ENCODE measurements at regions not wholly inside any gene's neighbourhood (a gene's known extent, or its start where the extent isn't known, plus 50 kb on each side); places are given as distances from the start of the nearest gene placed in this dataset.
A peak's percentile ranks its signal among the peaks of the same experiment; 100 is the strongest.

GRCh38 chr15:38695249-38696108 lies 130.9 kb upstream of the RASGRP1 start:
- no peak for DNase-seq (ENCODE audit: low read depth in 2 of 2)

- DNase-seq (ENCODE audit: low read depth in 2 of 2): peak; percentile 34 to 62
These were observed 131.6 kb upstream of the RASGRP1 start for GRCh38 chr15:38696109-38696727.

GRCh38 chr15:38696790-38697495 lies 132.3 kb upstream of the RASGRP1 start:
- no peak for DNase-seq (ENCODE audit: low read depth in 2 of 2)

GRCh38 chr15:38698254-38698653 lies 133.6 kb upstream of the RASGRP1 start:
- no peak for DNase-seq (ENCODE audit: low read depth in 2 of 2)

GRCh38 chr15:38699633-38700230 lies 135.1 kb upstream of the RASGRP1 start:
- peak in 1 of 2 donors; percentile 63 for DNase-seq (ENCODE audit: low read depth in 2 of 2)

GRCh38 chr15:38701149-38701548 lies 136.5 kb upstream of the RASGRP1 start:
- no peak for DNase-seq (ENCODE audit: low read depth in 2 of 2)

- DNase-seq (ENCODE audit: low read depth in 2 of 2): no peak
These were observed 137.7 kb upstream of the RASGRP1 start for GRCh38 chr15:38702178-38702912.

GRCh38 chr15:38705436-38706219 lies 141.0 kb upstream of the RASGRP1 start:
- DNase-seq (ENCODE audit: low read depth in 2 of 2): no peak

GRCh38 chr15:38706956-38707355 lies 142.3 kb upstream of the RASGRP1 start:
- no peak for DNase-seq (ENCODE audit: low read depth in 2 of 2)

- DNase-seq (ENCODE audit: low read depth in 2 of 2): no peak
These were observed 143.4 kb upstream of the RASGRP1 start for GRCh38 chr15:38707802-38708671.

- DNase-seq (ENCODE audit: low read depth in 2 of 2): no peak
These were observed 144.1 kb upstream of the RASGRP1 start for GRCh38 chr15:38708672-38709180.

- no peak for DNase-seq (ENCODE audit: low read depth in 2 of 2)
These were observed 144.6 kb upstream of the RASGRP1 start for GRCh38 chr15:38709196-38709595.

GRCh38 chr15:38714309-38715072 lies 149.9 kb upstream of the RASGRP1 start:
- DNase-seq (ENCODE audit: low read depth in 2 of 2): no peak

- DNase-seq (ENCODE audit: low read depth in 2 of 2): no peak
These were observed 156.4 kb upstream of the RASGRP1 start for GRCh38 chr15:38720893-38721567.

GRCh38 chr15:38721568-38721945 lies 156.9 kb upstream of the RASGRP1 start:
- no peak for DNase-seq (ENCODE audit: low read depth in 2 of 2)

- no peak for DNase-seq (ENCODE audit: low read depth in 2 of 2)
These were observed 157.6 kb upstream of the RASGRP1 start for GRCh38 chr15:38722236-38722635.

- DNase-seq (ENCODE audit: low read depth in 2 of 2): no peak
These were observed 160.2 kb upstream of the RASGRP1 start for GRCh38 chr15:38724827-38725226.

GRCh38 chr15:38726187-38726586 lies 161.6 kb upstream of the RASGRP1 start:
- DNase-seq (ENCODE audit: low read depth in 2 of 2): no peak

Measured in stimulated activated CD8-positive, alpha-beta memory T cell treated with anti-CD3 and anti-CD28 coated beads, Interleukin-15, amount 100 ng/mL, for 4 hours (primary cell).